HG03469 (cell line): ENCODE measurements at regions not wholly inside any gene's neighbourhood (a gene's known extent, or its start where the extent isn't known, plus 50 kb on each side); places are given as distances from the start of the nearest gene placed in this dataset.

Experiments used
- ATAC-seq: cut with Tn5 transposase; IDR thresholded peaks from one replicate; pipeline ENCODE4 v1.9.1; 2021; ENCODE audit warnings: mild to moderate bottlenecking, moderate library complexity, moderate number of reproducible peaks; ENCODE audit not compliant: unreplicated experiment

DNA sequence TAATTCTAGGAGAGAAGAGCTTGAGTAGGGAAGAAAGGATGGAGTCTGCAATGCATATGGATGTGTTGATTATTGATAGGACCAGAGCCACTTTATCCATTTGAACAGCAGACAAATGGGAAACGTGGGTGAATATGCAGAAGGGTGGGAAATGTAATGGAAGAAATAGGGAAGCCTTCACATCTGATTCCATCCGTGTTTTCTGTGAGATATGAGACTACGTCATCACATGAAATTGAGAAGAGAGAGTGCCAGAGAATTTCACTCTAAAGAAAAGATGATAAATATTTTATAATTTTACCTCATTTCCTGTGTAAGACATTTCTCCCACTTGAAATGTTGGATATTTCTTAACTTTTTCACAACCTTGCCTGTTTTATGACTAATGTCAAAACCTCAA, 788.4 kb upstream of the FAM98A start:
- ATAC-seq, result no peak

DNA sequence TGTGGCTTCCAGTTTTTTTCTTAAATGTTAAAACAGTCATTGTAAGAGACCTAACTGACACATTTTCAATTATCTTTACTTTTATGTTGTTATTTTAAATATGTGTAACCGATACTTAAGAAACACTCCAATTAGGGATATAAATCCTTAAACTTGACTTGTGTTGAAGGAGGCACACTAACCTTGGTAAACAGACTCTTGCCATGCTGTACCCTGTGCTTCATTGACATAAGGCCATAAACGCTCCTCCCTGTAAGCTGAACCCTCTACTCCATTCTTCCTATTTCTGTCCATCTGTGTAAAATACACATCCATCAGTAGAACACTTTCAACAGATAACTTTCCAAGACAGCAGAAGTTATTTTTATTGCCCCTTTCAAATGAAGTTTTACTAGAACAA, 780.5 kb upstream of the FAM98A start:
- no peak for ATAC-seq

DNA sequence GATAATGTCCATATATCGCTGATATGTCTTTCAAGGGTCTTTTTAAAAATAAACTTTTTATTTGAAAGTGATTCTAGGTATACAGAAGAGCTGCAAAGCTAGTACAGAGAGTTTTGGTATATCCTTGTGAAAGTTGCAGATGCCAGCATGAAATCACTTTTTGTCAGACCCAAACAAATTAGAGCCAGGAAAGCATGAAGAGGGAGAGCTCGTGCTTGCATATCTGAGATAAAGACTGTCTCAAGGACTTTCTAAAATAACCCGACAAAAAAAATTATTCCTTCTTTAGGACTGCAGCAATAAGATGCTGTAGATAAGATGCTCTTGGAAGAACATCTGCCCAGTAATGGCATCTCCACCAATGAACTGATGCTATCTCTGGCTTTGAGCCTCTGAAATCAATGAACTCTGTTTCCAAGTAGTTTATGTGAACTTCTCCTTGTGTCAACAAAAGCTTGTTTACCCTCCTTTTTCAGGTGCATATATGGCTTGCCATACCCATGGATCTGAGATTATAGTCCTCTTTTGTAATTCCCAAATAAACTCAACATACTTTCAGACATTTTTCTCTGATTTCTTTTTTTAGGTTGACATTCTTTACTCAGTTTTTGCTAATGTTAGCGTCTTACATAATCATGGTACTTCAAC, 774.6 kb upstream of the FAM98A start:
- ATAC-seq, result no peak

DNA sequence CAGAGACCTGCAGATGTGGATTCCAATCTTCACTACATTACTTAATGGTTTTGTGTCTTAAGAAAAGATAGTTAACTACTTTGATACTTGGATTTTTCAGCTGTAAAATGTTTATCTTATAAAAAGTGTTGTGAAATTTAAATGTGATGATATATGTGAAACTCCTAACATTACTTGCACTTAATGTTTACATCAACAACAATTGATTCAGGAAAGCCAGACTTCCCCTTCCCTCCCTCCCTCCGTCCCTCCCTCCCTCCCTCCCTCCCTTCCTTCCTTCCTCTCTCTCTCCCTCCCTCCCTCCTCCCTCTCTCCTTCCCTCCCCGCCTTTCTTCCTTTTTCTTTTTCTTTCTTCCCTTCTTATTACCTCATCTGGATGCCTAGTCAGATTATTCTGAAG, 773.9 kb upstream of the FAM98A start:
- ATAC-seq, result no peak

DNA sequence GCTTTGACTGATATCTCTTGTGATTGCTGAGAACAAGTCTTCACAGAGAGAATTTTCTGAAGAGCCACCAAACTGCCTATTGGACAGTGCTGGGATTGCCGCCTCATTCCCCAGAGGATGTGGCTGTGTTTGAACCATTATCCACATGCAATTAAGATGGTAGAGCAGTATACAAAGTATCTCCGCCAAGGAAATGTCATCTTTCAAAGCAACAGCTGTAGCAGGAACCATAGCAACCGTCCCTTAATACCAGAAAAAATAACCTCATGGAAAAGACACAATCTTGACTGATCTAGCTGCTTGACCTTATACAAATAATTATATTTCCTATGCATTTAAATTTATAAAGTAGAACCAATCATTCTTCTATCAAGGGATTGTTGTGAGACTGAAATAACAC, 772.6 kb upstream of the FAM98A start:
- ATAC-seq, result no peak

DNA sequence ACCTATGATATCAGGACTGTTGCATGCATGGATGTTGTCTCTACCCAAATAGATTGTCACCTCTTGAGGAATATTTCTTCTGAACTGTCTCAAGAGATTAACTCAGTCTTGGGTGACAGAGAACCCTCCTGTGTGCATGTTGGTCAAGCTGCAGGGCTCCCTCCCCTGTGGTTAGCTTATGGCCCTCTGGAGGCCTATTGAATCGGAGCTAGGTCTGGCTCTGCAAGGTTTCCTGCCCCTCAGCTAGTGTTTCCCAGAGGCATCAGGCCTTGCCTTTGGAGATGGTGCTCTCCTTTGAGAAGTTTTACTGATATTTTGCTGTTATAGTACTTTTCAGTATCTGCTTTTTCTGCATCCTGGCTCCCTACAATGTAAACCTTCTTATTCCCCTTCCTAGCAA, 769.2 kb upstream of the FAM98A start:
- no peak for ATAC-seq

DNA sequence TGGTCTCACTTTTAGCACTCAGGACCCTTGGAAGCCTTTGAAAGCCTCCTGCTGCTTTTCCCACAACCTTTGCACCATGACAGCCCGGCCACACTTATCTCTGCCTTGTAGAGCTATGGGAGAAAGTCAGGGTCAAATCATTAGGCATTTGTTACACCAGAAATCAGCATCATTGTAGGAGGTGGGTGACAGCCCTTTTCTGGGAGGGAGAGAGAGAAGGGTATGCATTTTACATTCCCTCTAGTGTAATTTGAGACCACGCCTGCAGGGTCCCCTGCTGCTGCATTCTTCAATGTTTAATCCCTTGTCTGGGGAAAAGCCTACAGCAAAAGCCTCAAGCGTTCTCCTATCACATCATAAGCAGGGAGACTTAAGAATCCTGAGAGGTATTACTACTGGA, 766.8 kb upstream of the FAM98A start:
- no peak for ATAC-seq

DNA sequence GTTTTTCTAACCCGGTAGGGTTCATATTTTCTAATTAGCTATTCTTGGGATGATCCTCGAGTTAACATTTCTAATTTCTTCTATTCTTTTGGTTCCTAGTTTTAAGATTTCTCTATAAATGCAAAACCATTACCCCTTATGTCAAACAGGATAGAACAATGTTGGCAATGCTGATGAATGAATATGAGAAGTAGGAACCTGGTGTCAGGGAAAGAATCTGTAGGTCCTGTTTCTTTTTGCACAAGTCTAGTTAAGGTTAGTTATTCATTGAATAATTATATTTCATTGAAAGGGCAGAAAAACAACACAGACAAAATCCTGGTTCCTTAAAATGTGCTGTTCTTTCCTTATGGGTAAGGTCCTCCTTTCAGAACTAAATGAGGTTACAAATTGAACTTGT, 766.4 kb upstream of the FAM98A start:
- no peak for ATAC-seq

DNA sequence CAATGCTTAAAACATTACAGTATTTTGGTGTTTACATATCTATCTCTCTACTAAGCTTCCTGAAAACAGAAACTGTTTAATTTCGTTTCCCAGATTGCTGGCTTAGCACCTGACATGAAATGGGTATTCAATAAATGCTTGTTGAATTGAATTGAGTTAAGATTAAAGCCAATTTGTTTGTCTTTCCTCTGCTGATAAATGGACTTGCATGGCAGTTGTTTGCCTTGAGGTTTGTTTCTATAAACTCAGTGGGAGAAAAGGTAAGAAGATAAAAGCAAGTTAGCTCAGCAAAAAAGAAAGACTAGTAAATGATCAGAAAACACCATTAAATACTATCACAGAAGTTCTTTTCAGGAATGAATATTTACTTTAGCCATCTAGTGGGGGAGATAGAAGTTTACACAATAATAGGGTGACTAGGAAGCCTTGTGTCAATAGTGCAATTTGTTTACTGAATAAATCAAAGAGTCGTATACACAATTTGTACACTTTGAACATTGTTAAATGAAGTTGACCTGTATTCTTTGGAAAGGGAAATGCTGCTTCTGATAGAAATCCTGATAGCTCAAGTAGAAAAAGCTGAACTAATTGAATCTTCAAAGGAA, 754.5 kb upstream of the FAM98A start:
- no peak for ATAC-seq

DNA sequence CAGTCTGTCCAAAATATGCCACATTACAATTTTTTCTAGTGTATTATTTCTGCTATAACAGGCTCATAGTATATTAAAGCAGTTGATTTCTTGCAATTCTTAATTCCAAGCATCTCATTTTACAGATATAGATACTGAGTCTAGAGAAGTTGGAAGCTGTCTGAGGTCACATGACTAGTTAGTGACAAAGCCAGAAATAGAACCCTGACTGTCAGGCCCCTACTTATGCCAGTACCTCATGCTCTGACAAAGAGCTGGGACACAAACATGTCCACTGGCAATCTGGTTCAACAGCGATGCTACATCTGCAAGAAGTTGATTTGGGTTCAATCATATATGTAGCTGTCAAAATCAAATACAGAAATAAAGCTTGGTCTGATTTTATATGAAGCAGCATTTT, 750.4 kb upstream of the FAM98A start:
- no peak for ATAC-seq

DNA sequence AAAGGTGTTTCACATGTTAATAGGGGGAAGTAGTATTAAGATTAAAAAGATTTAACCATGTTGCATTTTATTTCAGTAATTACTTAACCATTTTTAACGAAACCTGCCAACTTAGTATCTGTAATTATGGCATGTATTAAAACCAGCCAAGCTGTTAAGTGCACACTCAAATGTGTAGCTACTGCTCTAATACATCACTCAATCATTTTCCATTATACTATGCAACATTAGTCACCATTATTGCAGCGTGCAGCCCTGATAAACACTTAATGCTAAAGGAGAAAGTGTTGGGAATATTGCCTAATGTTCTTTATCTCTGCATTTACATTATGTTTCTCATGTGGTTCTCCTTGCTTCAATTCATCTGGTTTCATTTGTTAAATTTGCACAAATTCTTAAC, 745.9 kb upstream of the FAM98A start:
- no peak for ATAC-seq

DNA sequence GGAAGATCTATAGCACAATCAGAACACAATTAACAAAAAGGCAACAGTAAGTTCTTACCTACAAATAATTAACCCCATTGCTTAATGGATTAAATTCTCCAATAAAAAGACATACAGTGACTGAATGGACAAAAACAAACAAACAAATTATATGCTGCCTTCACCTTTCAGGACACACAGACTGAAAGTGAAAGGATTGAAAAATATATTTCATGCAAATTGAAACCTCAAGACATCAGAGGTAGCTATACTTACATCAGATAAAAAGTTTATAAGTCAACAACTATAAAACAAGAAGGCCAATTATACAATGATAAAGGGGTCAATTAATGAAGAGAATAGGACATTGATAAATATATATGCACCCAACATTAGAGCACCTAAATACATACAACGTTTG, 741.2 kb upstream of the FAM98A start:
- ATAC-seq, result no peak

DNA sequence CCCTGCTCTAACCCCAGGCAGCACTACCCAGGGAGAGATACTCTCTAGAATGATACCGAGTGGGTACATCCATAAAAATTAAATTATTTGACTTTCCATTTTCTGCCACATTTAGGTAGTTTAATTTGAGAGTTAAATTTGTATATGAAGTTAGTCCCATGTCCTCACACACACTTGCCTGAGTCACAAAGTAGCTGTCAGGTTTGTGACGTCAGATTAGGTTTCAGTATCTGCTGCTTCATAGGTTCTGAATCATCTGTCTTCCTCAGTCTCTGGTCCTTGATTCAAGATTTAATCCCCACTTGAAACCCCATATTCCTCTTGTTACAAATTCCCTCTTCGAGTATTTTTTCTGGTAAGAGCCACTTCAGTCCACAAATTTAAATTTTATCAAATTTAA, 738.6 kb upstream of the FAM98A start:
- ATAC-seq, result no peak

DNA sequence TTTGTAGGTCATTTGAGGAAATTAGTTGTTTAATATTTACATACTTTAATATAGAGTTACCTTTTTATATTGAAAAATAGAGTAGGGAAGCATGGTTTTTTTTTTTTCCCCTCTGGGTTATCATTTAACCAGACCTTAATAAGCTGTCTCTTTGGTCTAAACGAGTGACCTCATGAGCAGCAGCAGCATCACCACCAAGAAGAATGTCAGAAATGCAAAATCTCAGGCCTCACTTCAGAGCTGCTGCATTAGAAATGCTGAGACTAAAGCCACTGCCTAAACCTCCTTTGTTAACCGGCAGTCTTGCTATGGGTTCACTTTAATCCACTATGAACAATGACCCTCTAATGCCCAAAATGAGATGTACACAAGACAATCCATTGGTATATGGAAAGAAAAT, 733.7 kb upstream of the FAM98A start:
- no peak for ATAC-seq

DNA sequence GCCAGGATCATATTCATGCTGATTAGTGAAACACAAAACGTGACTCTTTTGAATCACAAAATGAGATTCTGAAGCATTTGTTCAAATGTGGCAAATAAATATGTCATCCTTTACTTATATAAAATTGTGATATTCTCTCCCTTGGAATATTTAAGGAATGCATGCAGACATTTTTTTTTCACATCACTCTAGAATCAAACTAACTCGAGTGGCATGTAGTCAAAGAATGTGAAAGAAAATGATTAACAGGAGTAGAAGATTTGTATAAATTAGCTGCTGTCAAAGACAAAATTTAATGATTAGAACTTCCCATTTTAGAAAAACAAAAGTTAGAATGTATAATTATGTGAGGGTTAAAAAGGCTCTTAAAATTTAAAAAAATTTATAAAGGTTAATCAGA, 721.0 kb upstream of the FAM98A start:
- no peak for ATAC-seq

DNA sequence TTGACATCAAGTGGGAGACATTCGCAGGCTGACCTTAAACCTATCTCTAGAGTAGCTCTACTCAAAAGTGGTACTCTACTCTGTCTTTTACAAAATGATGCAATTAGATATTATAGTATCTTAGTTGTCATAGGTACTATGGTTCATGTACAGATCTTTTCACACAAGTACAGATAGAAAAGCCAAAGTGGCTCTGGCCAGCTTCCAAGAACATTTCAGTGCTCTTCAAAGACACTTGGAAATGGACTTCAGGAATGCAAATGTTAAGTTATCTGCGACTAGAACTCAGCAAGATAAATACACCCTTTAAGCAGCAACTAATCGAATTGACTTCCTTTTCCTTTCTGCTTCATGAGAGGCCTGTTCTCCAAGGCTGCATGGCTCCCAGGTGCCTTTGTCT, 718.7 kb upstream of the FAM98A start:
- ATAC-seq, result no peak

DNA sequence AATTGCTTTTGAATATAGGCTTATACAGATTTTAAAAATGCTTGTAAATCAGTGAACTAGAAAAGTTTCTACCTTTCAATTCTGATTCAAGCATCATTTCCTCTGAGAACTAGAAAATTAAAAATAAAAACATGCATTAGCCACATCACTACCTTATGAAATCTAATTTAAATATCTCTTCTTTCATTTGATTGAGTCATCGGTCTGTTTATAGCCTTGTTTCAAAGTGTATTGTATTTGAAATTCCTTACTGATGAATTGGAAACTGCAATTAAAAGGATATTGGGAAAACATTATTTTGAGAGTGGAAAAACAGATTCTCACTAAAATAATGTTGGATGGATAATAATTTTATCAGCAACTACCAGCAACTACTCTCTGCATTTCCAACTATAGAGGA, 717.7 kb upstream of the FAM98A start:
- ATAC-seq, result no peak

DNA sequence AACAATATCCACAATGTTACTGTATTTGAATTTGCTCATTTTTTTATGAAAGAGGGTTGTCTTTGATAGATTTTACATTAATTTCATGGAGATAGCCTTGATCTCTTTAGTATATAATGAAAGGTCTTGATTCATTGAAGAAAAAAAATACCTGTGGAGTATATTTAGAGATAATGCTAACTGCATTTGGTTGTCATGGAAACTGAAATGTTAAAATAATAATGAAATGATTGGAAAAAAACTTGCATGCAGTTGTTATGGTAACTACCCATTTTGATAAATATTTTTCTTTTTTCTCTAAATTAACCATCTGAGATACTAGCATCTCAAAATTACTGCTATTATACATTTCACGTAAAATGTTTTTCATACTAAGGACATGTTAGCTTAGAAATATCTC, 712.7 kb upstream of the FAM98A start:
- no peak for ATAC-seq

DNA sequence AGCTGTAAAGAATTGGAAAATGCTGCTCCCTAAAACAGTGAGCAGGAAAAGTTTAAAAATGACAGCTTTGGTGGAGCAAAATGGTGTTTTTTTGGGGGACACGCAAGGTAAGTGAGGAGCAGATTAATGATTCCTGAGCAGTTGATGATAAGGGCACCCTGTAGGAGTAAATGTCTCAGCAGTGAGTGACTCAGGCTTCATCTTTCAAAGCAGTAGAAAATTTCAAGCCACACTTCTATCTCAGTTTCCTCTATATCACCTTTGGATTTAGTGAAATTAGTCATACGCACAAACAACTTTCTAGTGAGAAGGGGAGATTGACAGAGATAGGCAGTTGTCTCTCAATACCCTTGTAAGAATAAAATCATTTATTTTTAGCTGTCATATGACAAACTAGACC, 709.0 kb upstream of the FAM98A start:
- ATAC-seq, result no peak

DNA sequence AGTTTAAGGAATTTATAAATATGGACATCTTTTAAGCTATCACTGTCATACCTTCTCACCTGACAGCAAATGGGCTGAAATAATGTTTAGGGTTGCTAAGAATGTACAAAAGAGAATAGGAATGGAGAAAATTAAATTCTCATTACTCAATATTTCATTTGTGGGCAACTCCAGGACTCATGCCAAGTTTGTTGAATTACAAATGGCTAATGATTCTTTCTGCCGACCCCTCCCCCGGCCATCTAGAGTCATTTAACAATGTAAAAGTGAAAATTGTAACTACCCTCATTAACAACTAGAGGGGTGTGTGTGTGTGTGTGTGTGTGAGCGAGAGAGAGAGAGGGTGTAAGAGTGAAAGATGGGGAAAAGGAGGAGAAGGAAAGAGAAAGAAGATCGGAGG, 708.5 kb upstream of the FAM98A start:
- no peak for ATAC-seq

DNA sequence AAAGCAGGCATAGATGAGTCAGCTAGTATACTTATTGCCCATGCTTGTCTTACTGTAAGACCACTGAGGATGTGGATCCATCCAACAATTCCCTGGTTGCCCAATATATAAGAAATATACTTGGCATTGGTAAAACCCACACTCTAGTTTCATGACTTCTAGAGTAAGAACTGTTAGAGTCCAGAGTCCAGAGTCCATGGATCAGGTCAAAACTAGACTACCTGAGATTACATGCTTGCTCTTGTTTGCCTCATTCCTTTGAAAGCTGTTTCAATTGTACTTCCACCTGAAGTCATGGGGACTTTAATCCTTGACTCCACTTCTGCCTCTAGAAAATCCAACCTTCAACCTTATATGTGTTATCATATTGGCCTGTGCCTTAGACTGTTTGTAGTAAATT, 707.6 kb upstream of the FAM98A start:
- ATAC-seq, result no peak

DNA sequence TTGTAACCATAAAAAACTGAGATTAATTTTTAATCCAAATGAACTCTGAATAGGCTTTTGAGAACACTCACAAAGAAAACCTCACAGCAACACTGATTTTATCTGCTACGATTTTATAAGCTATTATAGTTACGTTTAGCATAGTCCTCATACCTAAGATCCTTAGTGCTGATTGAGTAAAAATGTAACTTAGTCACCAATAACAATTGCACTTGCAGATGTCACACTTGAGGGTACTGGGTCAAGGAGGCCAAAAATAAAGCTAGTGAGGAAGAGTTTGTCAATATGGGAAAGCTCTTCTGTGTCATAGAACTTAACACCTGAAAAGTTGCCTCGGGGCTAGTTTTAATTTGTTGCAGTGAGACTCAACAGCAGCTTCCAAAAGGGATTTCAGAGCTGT, 706.5 kb upstream of the FAM98A start:
- ATAC-seq, result no peak

DNA sequence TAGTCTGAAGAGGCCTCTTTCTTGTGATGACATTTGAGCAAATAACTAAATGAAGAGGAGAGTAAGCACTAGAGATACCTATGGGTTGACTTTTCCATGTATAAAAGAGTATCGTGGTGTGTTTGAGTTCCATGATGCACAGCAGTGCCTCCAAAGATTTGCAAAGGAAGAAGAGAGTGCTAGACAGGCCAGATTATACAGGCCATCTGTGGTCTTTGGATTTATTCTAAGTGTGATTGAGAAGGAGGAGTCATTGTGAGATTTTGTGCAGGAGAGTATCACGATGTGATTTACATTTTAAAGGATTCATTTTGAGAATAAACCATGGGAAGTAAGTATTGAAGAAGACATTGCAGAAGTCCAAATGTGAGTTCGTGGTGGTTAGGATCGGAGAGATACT, 695.9 kb upstream of the FAM98A start:
- ATAC-seq, result no peak
